C4-2B (cell line): ENCODE measurements at regions not wholly inside any gene's neighbourhood (a gene's known extent, or its start where the extent isn't known, plus 50 kb on each side); places are given as distances from the start of the nearest gene placed in this dataset.

Experiments
- CTCF ChIP-seq: fragments of 450-650 bp; conservative IDR thresholded peaks from 2 replicates; pipeline ENCODE4 v1.5.1; 2017; ENCODE audit warnings: mild to moderate bottlenecking
- ZFX ChIP-seq: fragments of 450-650 bp; IDR thresholded peaks from 2 replicates; pipeline ENCODE4 v1.6.1; 2017

GRCh38 chr11:119532551-119532950, 109.6 kb upstream of the THY1 start:
- TF ChIP-seq CTCF: no peak
- no peak for TF ChIP-seq ZFX
